SK-N-SH (cell line): ENCODE measurements at regions not wholly inside any gene's neighbourhood (a gene's known extent, or its start where the extent isn't known, plus 50 kb on each side); places are given as distances from the start of the nearest gene placed in this dataset.

ENCODE experiments used
- CTCF ChIA-PET: fragments of 300-600, 350-600 bp; formaldehyde crosslinking; extraction: SDS; loops from one replicate; lab custom pipeline; 2021; lab: Yijun Ruan, JAX
- POLR2A ChIA-PET: fragments of 350-600 bp; sonication (Branson Sonifier 250); formaldehyde crosslinking; extraction: SDS; loops from one replicate; lab custom pipeline; 2020; ENCODE audit warnings: antibody characterized with exemption, inconsistent platforms; lab: Yijun Ruan, JAX
- DNase-seq: peaks from one replicate; pipeline ENCODE4 v3.0.0; 2012
- H2AFZ ChIP-seq: fragments of 200-600 bp; sonication (generic); 2 replicates; pipeline ENCODE4 v1.8.1; 2016; ENCODE audit warnings: antibody characterized with exemption, mild to moderate bottlenecking, low read depth
- H3F3A ChIP-seq: fragments of 200-600 bp; sonication (generic); replicated peaks from 2 replicates; pipeline ENCODE3; 2016; ENCODE audit warnings: antibody characterized with exemption, mild to moderate bottlenecking; ENCODE audit not compliant: insufficient read depth
- H3K27ac ChIP-seq, 2 experiments: fragments of 200-500 bp in 1 of 2; fragments of 200-600 bp in 1 of 2; sonication (Bioruptor generic) in 1 of 2; sonication (generic), shearing (Covaris generic) in 1 of 2; 2 replicates each; pipeline versions ENCODE4 v1.5.1 to v1.6.1; 2014 to 2016; ENCODE audit warnings: low read depth in 2 of 2, inconsistent platforms in 1 of 2, low read length in 1 of 2, mild to moderate bottlenecking in 1 of 2, mixed read lengths in 1 of 2
- H3K27me3 ChIP-seq: fragments of 200-600 bp; sonication (generic), shearing (Covaris generic); 2 replicates; pipeline ENCODE4 v1.6.1; 2016; ENCODE audit warnings: mixed run types; ENCODE audit not compliant: insufficient read depth
- H3K36me3 ChIP-seq, 2 experiments: fragments of 200-500 bp in 1 of 2; fragments of 200-600 bp in 1 of 2; sonication (Bioruptor generic) in 1 of 2; sonication (generic) in 1 of 2; replicated peaks in 1 of 2; 2 replicates each; pipeline versions ENCODE3 to v1.5.1; 2014 to 2016; ENCODE audit warnings: low read length in 1 of 2, mild to moderate bottlenecking in 1 of 2; ENCODE audit not compliant: insufficient read depth in 2 of 2, control insufficient read depth in 1 of 2
- H3K4me1 ChIP-seq, 2 experiments: fragments of 200-500 bp in 1 of 2; fragments of 200-600 bp in 1 of 2; sonication (Bioruptor generic) in 1 of 2; sonication (generic), shearing (Covaris generic) in 1 of 2; 2 replicates each; pipeline versions ENCODE4 v1.5.1 to v1.6.1; 2014 to 2016; ENCODE audit warnings: low read depth in 1 of 2, low read length in 1 of 2, mixed run types in 1 of 2; ENCODE audit not compliant: insufficient read depth in 2 of 2, control insufficient read depth in 1 of 2
- H3K4me2 ChIP-seq: fragments of 200-600 bp; sonication (generic), shearing (Covaris generic); 2 replicates; pipeline ENCODE4 v1.6.1; 2017; ENCODE audit warnings: mixed run types
- H3K4me3 ChIP-seq, 2 experiments: fragments of 200-500 bp in 1 of 2; fragments of 200-600 bp in 1 of 2; sonication (Bioruptor generic) in 1 of 2; sonication (generic), shearing (Covaris generic) in 1 of 2; 2 replicates each; pipeline versions ENCODE4 v1.5.1 to v1.8.1; 2014 to 2016; ENCODE audit warnings: low read depth in 2 of 2, inconsistent platforms in 1 of 2, low read length in 1 of 2, mild to moderate bottlenecking in 1 of 2, mixed read lengths in 1 of 2, moderate library complexity in 1 of 2
- H3K79me2 ChIP-seq: fragments of 200-600 bp; sonication (generic); 2 replicates; pipeline ENCODE4 v1.8.1; 2017; ENCODE audit warnings: mild to moderate bottlenecking; ENCODE audit not compliant: insufficient read depth
- H3K9ac ChIP-seq: fragments of 200-600 bp; sonication (generic); 2 replicates; pipeline ENCODE4 v1.6.1; 2017; ENCODE audit warnings: mixed run types
- H3K9me2 ChIP-seq: fragments of 200-600 bp; sonication (generic); 2 replicates; pipeline ENCODE4 v1.6.1; 2017; ENCODE audit warnings: mixed run types
- H3K9me3 ChIP-seq: fragments of 200-600 bp; sonication (generic); 2 replicates; pipeline ENCODE4 v1.6.1; 2017; ENCODE audit warnings: mixed run types, mild to moderate bottlenecking, moderate library complexity
- H4K20me1 ChIP-seq: fragments of 200-600 bp; sonication (generic); 2 replicates; pipeline ENCODE4 v1.6.1; 2017; ENCODE audit warnings: mild to moderate bottlenecking, mixed run types; ENCODE audit not compliant: insufficient read depth
- ELF1 ChIP-seq: IDR thresholded peaks from 2 replicates; pipeline ENCODE4 v1.4.0; 2012
- EP300 ChIP-seq, 2 experiments: IDR thresholded peaks; 2 replicates each; pipeline versions ENCODE4 v1.4.0 to v1.6.1; 2012; ENCODE audit warnings: borderline replicate concordance in 1 of 2, low read depth in 1 of 2, low read length in 1 of 2
- EZH2phosphoT487 ChIP-seq: fragments of 200-600 bp; sonication (generic); IDR thresholded peaks from 2 replicates; pipeline ENCODE4 v1.6.1; 2017; ENCODE audit warnings: low read depth, mixed run types, mild to moderate bottlenecking, antibody characterized with exemption, moderate library complexity, borderline replicate concordance
- FOXJ3 ChIP-seq: sonication (generic); formaldehyde crosslinking; IDR thresholded peaks from 2 replicates; pipeline ENCODE4 v1.5.1; 2020; ENCODE audit warnings: mild to moderate bottlenecking, missing genetic modification reagents
- GABPA ChIP-seq: IDR thresholded peaks from 2 replicates; pipeline ENCODE4 v1.4.0; 2012; ENCODE audit warnings: low read depth, mild to moderate bottlenecking
- JUND ChIP-seq: IDR thresholded peaks from 2 replicates; pipeline ENCODE4 v1.4.0; 2012
- MEF2A ChIP-seq: IDR thresholded peaks from 2 replicates; pipeline ENCODE4 v1.4.0; 2012; ENCODE audit warnings: low read depth, borderline replicate concordance
- NRF1 ChIP-seq: IDR thresholded peaks from 2 replicates; pipeline ENCODE4 v1.6.1; 2012; ENCODE audit warnings: low read depth, mild to moderate bottlenecking, low read length
- POLR2AphosphoS5 ChIP-seq: IDR thresholded peaks from 2 replicates; pipeline ENCODE4 v1.6.1; 2012; ENCODE audit warnings: low read depth, low read length
- REST ChIP-seq: IDR thresholded peaks from 2 replicates; pipeline ENCODE4 v1.6.1; 2012; ENCODE audit warnings: mild to moderate bottlenecking, low read depth, low read length, moderate library complexity
- RFX5 ChIP-seq: IDR thresholded peaks from 2 replicates; pipeline ENCODE4 v1.6.1; 2012; ENCODE audit warnings: mild to moderate bottlenecking, improper control_type of control experiment, low read length
- USF2 ChIP-seq: fragments of 150-350 bp; IDR thresholded peaks from 2 replicates; pipeline ENCODE4 v1.6.1; 2017; ENCODE audit warnings: antibody characterized with exemption, low read length, low read depth, borderline replicate concordance
- WGBS: methylation state at CpG from one replicate; pipeline ENCODE4 v1.1.6; 2017; ENCODE audit warnings: low lambda C conversion rate; 5-methylcytosine and 5-hydroxymethylcytosine counted together
- TF ChIP-seq, protein P1 (sequence below): IDR thresholded peaks from 2 replicates; pipeline ENCODE4; 2012

DNA sequence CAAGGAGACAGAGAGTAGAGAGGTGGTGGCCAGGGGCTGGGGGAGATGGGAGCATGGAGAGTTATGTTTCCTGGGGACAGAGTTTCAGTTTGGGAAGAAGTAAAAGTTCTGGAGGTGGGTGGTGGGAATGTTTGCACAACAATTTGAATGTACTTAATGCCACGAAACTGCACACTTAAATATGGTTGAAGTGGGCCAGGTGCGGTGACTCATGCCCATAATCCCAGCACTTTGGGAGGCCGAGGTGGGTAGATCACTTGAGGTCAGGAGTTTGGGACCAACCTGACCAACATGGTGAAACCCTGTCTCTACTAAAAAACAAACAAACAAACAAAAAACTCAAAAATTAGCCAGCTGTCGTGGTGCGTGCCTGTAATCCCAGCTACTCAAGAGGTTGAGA, 137.2 kb downstream of the PFKFB3 start:
- Histone ChIP-seq H3K9ac (no peak overlapping the region), H3K27me3 (no peaks in the 10 kb centered on the region), H3K4me2 (no peak overlapping the region), H3K4me3 (no peak overlapping the region), H3K27ac (no peak overlapping the region), H3K36me3 (no peaks in the 10 kb centered on the region), H3K79me2 (no peaks in the 10 kb centered on the region), H3K9me3 (no peaks in the 10 kb centered on the region), H3K4me1 (peaks cover 0 to 3% of the 10 kb centered on the region in 2 experiments; a peak in 1 of 4 replicates), H4K20me1 (no peaks in the 10 kb centered on the region), H3F3A (no peaks in the 10 kb centered on the region), H3K9me2 (no peaks in the 10 kb centered on the region), H2AFZ (no peak overlapping the region)
- POLR2A ChIA-PET = no interaction called here
- TF ChIP-seq EP300 (IDR thresholded peaks at IDR 0.05; ENCODE audit: borderline replicate concordance in 1 of 2, low read depth in 1 of 2, low read length in 1 of 2) (no peak), RFX5 (no peak), NRF1 (no peak), USF2 (no peak), POLR2AphosphoS5 (no peak), ELF1 (no peak), JUND (no peak), FOXJ3 (CRISPR knock-in tag) (no peak), MEF2A (no peak)
- CTCF ChIA-PET = interaction anchor here (1.3 kb wide), 1 partner anchor 62 kb away, joined by 3 read pairs; no protein-coding TSS in a partner anchor
- no peak for DNase-seq
- WGBS = 77% methylated on average over 5 of the region's 5 CpGs

DNA sequence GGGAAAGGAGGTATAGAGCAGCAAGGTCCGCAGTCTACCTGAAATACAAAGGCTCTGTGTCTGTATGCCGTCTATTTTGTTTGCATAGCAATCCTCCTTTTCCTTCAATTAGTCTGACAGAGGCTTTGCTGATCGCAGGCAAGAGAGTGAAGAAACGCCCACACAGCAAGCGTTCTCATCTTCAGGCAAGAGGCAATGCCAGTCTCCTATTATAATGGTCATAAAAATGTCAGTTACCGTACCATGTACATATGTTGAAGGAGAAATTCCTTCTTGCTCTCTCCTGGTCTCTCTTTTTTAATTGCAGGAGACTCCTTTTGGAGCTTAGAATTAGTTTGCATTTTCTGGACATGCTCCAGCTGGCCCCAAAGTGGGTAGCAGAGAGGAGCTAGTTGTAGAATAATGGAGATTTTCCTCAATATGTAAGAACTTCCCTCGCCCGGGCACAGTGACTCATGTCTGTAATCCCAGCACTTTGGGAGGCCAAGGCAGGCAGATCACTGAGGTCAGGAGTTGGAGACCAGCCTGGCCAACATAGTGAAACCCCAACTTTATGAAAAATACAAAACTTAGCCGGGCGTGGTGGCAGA, 139.5 kb downstream of the PFKFB3 start:
- H3K27me3 ChIP-seq = no peaks in the 10 kb centered on the region
- H3F3A ChIP-seq = no peaks in the 10 kb centered on the region
- H3K4me2 ChIP-seq = no peak overlapping the region
- no peak for DNase-seq
- no peaks in the 10 kb centered on the region for H4K20me1 ChIP-seq
- H3K9me3 ChIP-seq = no peaks in the 10 kb centered on the region
- WGBS = 70% methylated on average over 10 of the region's 10 CpGs
- no peak overlapping the region for H3K4me3 ChIP-seq
- no peaks in the 10 kb centered on the region for H3K9me2 ChIP-seq
- no peak overlapping the region for H2AFZ ChIP-seq
- POLR2A ChIA-PET = no interaction called here
- H3K79me2 ChIP-seq = no peaks in the 10 kb centered on the region
- TF ChIP-seq EZH2phosphoT487 = no peak
- no peak for TF ChIP-seq REST
- TF ChIP-seq, protein P1, sequence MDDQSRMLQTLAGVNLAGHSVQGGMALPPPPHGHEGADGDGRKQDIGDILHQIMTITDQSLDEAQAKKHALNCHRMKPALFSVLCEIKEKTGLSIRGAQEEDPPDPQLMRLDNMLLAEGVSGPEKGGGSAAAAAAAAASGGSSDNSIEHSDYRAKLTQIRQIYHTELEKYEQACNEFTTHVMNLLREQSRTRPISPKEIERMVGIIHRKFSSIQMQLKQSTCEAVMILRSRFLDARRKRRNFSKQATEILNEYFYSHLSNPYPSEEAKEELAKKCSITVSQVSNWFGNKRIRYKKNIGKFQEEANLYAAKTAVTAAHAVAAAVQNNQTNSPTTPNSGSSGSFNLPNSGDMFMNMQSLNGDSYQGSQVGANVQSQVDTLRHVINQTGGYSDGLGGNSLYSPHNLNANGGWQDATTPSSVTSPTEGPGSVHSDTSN = no peak
- no peak for TF ChIP-seq GABPA
- H3K27ac ChIP-seq = no peak overlapping the region
- H3K9ac ChIP-seq = no peak overlapping the region
- CTCF ChIA-PET = no interaction called here
- H3K36me3 ChIP-seq = no peaks in the 10 kb centered on the region
- H3K4me1 ChIP-seq = peaks cover 0 to 3% of the 10 kb centered on the region in 2 experiments; a peak in 1 of 4 replicates
